ENCODE measurements at regions not wholly inside any gene's neighbourhood (a gene's known extent, or its start where the extent isn't known, plus 50 kb on each side); places are given as distances from the start of the nearest gene placed in this dataset.

DNA sequence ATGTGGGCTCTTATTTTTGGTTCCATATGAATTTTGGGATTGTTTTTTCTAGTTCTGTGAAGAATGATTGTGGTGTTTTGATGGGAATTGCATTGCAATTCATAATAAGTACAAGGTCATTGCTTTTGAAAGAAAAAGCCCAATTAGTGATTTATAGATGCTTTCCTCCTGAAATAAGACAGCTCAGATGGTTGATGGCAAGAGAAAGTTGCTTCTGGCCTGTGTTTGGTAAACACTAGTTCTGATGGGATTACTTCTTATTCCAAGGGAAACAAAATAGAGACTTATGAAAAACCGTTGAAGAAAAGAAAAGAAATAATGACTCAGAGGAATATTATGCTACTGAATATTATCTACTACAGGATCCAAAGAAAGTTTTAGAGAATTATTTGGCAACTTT is 144.9 kb downstream of the SPANXA1 start:
- no peaks in the 10 kb centered on the region for H3K4me1 ChIP-seq (ENCODE audit: control insufficient read depth, insufficient read depth, low read length)
- H3K27ac ChIP-seq (ENCODE audit: extremely low read depth, low read depth, low read length) = no peak overlapping the region
- POLR2A ChIA-PET = no interaction called here
- TF ChIP-seq ZNF830 (tag by site-specific recombination; IDR thresholded peaks at IDR 0.05; ENCODE audit: low read depth) = no peak
- TF ChIP-seq, protein P1, sequence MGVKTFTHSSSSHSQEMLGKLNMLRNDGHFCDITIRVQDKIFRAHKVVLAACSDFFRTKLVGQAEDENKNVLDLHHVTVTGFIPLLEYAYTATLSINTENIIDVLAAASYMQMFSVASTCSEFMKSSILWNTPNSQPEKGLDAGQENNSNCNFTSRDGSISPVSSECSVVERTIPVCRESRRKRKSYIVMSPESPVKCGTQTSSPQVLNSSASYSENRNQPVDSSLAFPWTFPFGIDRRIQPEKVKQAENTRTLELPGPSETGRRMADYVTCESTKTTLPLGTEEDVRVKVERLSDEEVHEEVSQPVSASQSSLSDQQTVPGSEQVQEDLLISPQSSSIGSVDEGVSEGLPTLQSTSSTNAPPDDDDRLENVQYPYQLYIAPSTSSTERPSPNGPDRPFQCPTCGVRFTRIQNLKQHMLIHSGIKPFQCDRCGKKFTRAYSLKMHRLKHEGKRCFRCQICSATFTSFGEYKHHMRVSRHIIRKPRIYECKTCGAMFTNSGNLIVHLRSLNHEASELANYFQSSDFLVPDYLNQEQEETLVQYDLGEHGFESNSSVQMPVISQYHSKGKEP (tag by site-specific recombination; IDR thresholded peaks at IDR 0.05) = no peak
- TF ChIP-seq HOXA7 (CRISPR knock-in tag; IDR thresholded peaks at IDR 0.05; ENCODE audit: borderline replicate concordance) = no peak
- no peak for TF ChIP-seq TCF7L2 (IDR thresholded peaks at IDR 0.05; ENCODE audit: borderline replicate concordance, low read depth, low read length)
- TF ChIP-seq, protein P2, sequence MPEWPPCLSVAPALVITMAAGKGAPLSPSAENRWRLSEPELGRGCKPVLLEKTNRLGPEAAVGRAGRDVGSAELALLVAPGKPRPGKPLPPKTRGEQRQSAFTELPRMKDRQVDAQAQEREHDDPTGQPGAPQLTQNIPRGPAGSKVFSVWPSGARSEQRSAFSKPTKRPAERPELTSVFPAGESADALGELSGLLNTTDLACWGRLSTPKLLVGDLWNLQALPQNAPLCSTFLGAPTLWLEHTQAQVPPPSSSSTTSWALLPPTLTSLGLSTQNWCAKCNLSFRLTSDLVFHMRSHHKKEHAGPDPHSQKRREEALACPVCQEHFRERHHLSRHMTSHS (tag by site-specific recombination; IDR thresholded peaks at IDR 0.05) = no peak
- no peak for TF ChIP-seq ZNF140 (tag by site-specific recombination; IDR thresholded peaks at IDR 0.05)
- CTCF ChIA-PET = no interaction called here
- H3K9me3 ChIP-seq (ENCODE audit: control insufficient read depth, insufficient read depth, low read depth, low read length) = no peaks in the 10 kb centered on the region; the same call in 1 of the 2 replicates
- H3K4me3 ChIP-seq (ENCODE audit: low read depth, low read length) = no peak overlapping the region
- no peaks in the 10 kb centered on the region for H3K36me3 ChIP-seq (ENCODE audit: control insufficient read depth in 2 of 2, insufficient read depth in 1 of 2, low read length in 2 of 2)

DNA sequence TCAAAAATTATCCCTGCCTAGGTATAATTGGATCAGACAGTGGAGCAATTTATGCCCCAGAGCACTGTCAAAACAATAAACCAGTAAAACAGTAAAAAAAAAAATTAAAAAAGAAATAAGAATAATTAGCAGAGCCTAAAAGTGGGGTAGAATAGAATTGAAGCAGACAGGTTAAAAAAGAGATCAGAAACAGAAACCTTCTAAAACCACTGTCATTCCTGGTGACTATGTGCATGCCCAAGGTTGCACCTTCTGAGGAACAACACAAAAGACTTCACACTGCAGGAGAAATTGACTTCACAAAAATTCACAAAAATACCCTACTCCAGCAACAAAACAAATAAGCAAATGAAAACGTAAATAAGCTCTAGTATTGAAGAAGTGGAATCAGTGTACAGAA is 168.6 kb downstream of the SPANXA1 start:
- Histone ChIP-seq H3K4me3 (ENCODE audit: low read depth, low read length) (no peak overlapping the region), H3K4me1 (ENCODE audit: control insufficient read depth, insufficient read depth, low read length) (no peaks in the 10 kb centered on the region), H3K9me3 (ENCODE audit: control insufficient read depth, insufficient read depth, low read depth, low read length) (no peaks in the 10 kb centered on the region), H3K27ac (ENCODE audit: extremely low read depth, low read depth, low read length) (no peak overlapping the region), H3K36me3 (ENCODE audit: control insufficient read depth in 2 of 2, insufficient read depth in 1 of 2, low read length in 2 of 2) (no peaks in the 10 kb centered on the region)
- POLR2A ChIA-PET = no interaction called here
- TF ChIP-seq YY2 (tag by site-specific recombination; IDR thresholded peaks at IDR 0.05) = no peak
- TF ChIP-seq ZNF529 (tag by site-specific recombination; IDR thresholded peaks at IDR 0.05; ENCODE audit: insufficient replicate concordance) = no peak
- no peak for TF ChIP-seq ZFP41 (tag by site-specific recombination; IDR thresholded peaks at IDR 0.05; ENCODE audit: borderline replicate concordance)
- TF ChIP-seq ZSCAN16 (tag by site-specific recombination; IDR thresholded peaks at IDR 0.05) = no peak
- no peak for TF ChIP-seq ZNF274 (IDR thresholded peaks at IDR 0.05; ENCODE audit: low read length)
- no peak for TF ChIP-seq ZNF274 (tag by site-specific recombination; IDR thresholded peaks at IDR 0.05; ENCODE audit: borderline replicate concordance)
- TF ChIP-seq KLF9 (tag by site-specific recombination; IDR thresholded peaks at IDR 0.05; ENCODE audit: low read depth) = no peak
- no peak for TF ChIP-seq ZNF174 (tag by site-specific recombination; IDR thresholded peaks at IDR 0.05)
- TF ChIP-seq, protein P3, sequence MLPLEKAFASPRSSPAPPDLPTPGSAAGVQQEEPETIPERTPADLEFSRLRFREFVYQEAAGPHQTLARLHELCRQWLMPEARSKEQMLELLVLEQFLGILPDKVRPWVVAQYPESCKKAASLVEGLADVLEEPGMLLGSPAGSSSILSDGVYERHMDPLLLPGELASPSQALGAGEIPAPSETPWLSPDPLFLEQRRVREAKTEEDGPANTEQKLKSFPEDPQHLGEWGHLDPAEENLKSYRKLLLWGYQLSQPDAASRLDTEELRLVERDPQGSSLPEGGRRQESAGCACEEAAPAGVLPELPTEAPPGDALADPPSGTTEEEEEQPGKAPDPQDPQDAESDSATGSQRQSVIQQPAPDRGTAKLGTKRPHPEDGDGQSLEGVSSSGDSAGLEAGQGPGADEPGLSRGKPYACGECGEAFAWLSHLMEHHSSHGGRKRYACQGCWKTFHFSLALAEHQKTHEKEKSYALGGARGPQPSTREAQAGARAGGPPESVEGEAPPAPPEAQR (tag by site-specific recombination; IDR thresholded peaks at IDR 0.05) = no peak
- TF ChIP-seq, protein P4, sequence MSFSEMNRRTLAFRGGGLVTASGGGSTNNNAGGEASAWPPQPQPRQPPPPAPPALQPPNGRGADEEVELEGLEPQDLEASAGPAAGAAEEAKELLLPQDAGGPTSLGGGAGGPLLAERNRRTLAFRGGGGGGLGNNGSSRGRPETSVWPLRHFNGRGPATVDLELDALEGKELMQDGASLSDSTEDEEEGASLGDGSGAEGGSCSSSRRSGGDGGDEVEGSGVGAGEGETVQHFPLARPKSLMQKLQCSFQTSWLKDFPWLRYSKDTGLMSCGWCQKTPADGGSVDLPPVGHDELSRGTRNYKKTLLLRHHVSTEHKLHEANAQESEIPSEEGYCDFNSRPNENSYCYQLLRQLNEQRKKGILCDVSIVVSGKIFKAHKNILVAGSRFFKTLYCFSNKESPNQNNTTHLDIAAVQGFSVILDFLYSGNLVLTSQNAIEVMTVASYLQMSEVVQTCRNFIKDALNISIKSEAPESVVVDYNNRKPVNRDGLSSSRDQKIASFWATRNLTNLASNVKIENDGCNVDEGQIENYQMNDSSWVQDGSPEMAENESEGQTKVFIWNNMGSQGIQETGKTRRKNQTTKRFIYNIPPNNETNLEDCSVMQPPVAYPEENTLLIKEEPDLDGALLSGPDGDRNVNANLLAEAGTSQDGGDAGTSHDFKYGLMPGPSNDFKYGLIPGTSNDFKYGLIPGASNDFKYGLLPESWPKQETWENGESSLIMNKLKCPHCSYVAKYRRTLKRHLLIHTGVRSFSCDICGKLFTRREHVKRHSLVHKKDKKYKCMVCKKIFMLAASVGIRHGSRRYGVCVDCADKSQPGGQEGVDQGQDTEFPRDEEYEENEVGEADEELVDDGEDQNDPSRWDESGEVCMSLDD (tag by site-specific recombination; IDR thresholded peaks at IDR 0.05) = no peak
- no peak for TF ChIP-seq MZF1 (tag by site-specific recombination; IDR thresholded peaks at IDR 0.05; ENCODE audit: borderline replicate concordance)
- no peak for TF ChIP-seq ZNF837 (tag by site-specific recombination; IDR thresholded peaks at IDR 0.05)
- CTCF ChIA-PET = interaction anchor here (0.7 kb wide), 1 partner anchor 9 kb away, joined by 5 read pairs; no protein-coding TSS in a partner anchor

Data from HEK293 (cell line).